M059J (cell line): ENCODE measurements at regions not wholly inside any gene's neighbourhood (a gene's known extent, or its start where the extent isn't known, plus 50 kb on each side); places are given as distances from the start of the nearest gene placed in this dataset.

Experiments used
- DNase-seq: peaks from one replicate; pipeline ENCODE4 v3.0.0-alpha.2; 2012; ENCODE audit warnings: low read depth

GRCh38 chr14:73800970-73801515, 50.6 kb upstream of the PTGR2 start:
- no peak for DNase-seq

- DNase-seq: no peak
Measured at GRCh38 chr14:73797543-73798265, 53.9 kb upstream of the PTGR2 start.

- DNase-seq: peak; percentile 27
Measured at GRCh38 chr14:73796893-73797542, 54.6 kb upstream of the PTGR2 start.

DNA sequence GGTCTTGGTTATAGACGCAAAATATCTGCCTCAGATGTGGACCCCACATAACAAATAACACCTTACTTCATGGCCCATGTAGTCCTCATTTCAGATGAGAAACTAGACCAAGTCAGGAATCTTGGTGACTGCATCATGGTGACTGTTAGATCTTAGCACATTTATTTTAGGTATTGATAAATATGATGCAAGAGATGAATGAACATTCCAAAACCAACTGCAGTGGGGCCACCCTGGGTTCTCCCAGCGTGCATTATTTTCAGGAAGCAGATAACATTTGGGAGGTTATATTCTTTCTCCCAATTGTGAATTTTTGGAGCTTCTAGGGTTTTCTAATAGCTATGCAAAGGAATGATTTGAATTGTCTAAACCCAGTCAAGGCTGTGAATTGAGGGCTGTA, 55.2 kb upstream of the PTGR2 start:
- no peak for DNase-seq

DNA sequence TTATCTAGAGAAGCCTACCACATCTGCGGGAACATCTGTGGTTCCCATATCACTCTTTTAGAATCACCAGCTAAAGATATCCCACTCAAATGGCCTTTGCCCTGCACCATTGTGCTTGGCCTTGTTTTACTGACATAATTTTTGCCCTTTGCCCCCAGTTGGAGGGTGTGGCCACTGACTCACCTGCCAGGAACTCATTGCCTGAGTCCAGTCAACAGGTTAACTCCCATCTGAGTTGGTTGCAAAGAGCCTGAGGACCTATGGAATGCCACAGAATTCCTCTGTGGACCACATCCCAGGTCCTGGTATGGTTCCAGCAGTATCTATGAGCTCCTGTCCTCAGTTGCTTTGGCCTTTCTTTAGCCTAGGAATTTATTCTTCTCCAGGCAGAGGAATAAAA, 55.7 kb upstream of the PTGR2 start:
- peak; percentile 96 for DNase-seq

DNA sequence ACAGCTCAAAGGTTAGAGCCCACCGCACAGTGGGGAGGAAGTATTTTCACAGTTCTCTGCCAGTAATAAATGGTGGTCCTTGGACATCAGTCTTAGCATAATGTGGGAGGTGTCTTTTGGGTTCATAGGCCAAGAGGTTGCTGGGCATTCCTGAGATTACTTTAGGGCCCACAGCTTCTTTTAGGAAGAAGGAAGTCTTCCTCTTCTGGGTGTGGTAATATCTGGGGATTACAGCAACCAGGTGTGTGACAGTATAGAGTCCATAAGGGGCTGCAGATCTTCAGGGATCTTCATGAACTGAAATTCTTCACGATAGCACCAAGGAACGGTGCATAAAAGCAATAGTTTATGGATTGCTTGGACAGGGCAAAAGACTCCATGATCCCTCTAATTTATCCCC, 56.2 kb upstream of the PTGR2 start:
- no peak for DNase-seq

GRCh38 chr14:73794146-73794545, 57.5 kb upstream of the PTGR2 start:
- no peak for DNase-seq

DNA sequence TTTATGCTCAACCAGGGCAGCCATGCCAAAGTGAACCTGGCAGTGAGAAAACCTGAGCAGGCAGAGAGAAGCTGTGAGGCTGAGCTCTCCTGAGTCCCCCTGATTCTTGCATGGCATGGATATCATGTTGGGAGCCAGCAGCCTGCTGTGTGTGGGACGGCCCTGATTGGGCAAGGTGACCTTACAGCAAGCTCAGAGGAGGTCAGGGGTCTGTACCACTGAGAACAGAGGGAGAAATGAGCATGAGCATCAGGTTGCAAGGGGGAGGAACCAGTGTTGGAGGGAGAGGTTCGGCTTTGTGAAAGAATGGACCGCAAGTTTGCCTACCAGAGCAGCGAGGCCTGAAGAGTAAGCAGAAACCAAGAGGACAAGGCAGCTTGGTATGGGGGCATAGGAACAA, 59.1 kb upstream of the PTGR2 start:
- no peak for DNase-seq

GRCh38 chr14:73789989-73790581, 61.5 kb upstream of the PTGR2 start:
- peak; percentile 96 for DNase-seq

GRCh38 chr14:73788701-73789551, 62.7 kb upstream of the PTGR2 start:
- peak; percentile 25 for DNase-seq

- no peak for DNase-seq
Measured at GRCh38 chr14:73788317-73788598, 63.4 kb upstream of the PTGR2 start.

DNA sequence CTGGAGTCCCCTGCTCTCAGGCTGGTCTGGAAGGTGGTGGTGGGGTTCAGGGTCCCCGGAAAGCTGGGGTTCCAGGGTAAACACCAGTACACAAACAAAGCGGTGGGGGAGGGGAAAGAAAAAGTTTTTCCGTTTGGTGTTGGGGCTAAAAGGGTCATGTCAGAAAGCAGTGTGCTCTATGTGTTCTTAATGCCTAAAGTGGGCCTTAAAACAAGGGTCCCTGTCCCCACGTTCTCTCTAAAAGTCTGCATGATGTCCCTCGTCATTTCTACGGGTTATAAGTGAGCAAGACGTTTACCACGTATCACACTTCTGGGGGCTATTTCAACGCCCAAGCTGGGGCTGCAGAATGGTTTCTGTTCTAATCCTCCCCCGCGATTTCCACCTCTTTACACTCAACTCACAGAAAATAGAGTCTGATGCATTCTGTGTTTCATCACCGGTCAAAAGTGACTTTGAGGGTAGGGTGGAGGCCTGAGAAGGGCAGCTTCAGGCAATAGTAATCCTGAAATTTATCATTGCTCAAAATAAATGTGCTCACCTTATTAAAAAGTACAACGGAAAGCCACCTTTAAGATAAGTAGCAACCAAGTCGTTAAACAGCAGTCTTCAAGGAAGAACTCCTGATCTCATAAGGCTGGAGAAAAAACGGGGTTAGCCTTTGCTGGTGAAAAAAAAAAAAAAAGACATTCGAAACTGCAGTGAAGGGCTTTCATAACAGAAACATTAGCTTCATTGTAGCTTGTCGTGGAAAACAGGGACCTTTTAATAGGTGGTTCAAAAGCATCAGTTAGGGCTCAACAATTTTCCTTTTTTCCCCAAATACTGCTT, 63.9 kb upstream of the PTGR2 start:
- DNase-seq: peak; percentile 32

DNA sequence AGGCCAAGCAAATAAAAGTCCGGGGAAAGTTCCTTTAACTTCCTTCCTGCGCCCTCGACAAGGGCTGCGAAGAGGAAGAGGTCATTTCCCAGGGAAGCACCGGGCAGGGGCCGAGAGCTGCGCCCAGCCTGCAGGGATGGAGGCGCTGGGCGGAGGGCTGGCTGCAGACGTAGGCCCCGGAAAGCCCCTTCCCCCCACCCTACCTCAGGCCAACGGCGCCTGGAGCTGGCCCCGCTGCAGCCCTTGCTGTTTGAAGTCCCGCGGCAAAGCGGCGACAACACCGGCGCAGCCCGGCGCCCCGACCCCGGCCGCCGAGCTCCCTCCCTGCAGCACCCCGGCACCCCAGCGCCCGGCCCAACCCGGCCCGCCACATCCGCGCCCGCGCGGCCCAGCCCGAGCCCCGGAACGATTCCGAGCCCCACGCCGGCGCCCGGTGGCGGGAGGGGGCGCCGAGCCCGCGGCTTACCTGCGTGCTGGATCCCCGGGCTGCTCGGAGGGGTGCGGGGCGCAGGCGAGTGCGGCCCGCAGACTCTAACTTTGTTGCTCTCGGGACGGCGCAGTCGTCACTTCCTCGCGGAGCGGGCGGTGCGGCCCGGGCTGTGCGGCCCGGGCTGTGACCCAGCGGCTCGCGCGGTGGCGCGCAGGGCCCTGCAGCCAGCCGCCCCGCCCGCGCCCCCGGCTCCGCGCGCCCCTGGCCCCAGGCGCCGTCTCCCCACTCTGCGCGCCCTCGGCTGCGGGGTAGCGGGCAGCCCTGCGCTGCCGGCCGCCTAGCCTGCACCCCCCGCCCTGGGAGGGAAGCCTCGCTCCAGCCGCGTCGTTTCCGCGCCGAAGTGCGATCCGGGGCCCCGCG, 64.8 kb upstream of the PTGR2 start:
- DNase-seq: peak; percentile 56

DNA sequence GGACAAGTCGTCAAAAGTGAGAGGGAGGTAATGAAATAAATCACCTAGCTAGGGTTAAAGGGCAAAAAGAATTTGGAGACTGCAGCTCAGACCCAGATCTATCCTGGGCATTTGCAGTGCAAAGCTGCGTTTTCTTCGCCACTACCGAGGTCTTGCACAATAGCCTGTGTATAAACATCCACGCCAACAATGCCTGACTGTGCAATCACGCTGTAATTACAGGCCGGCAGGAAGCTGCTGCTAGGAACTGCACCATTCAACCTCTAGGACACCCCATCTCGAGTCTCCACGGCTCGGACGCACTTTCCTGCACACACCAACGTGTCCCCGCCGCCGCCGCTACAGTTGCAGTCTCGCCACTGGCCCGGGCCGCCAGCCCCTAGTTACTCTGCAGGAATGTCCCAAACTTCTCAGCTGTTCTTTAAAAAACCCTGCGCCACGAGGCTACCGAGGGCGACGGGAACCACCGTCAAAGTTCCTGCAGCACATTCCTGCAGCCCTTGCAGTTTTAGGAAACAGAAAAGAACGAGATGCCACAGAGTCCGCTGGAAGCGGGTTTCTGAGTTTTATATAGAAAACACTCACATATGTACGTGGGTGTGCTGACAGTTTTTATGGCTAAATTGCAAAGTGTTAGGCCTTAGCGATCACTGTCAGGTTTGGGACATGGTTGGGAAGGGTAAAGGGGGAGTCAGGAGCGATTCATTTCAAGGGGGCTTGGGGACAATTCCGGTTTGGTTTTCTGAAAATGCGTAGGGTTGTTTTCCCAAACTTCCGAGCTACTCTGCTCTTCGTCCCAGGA, 65.6 kb upstream of the PTGR2 start:
- peak; percentile 89 for DNase-seq

DNA sequence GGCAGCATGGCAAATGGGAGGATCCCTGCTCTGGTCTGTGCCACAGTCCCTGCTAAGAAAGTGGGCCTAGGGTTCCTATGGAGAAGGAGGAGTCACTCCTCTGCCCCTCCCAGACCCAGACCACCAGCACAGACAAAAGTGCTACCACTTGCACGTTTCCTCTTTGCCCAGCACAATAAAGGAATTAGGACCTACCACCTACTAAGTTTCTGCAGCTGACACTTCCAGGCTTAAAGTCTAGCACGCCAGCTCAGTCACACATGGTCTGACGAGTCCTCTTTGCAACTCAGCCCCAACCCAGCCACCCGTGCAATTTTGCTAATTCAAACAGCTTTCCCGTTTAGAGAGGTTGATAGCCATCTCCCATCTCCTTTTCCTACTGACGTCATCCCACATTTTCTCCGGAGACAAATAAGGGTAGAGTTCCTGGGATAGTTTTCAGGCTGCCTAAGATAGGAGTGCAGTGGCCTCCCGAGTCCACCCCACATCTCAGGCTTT, 66.2 kb upstream of the PTGR2 start:
- DNase-seq: peak; percentile 95

GRCh38 chr14:73784988-73785313, 66.7 kb upstream of the PTGR2 start:
- no peak for DNase-seq

DNA sequence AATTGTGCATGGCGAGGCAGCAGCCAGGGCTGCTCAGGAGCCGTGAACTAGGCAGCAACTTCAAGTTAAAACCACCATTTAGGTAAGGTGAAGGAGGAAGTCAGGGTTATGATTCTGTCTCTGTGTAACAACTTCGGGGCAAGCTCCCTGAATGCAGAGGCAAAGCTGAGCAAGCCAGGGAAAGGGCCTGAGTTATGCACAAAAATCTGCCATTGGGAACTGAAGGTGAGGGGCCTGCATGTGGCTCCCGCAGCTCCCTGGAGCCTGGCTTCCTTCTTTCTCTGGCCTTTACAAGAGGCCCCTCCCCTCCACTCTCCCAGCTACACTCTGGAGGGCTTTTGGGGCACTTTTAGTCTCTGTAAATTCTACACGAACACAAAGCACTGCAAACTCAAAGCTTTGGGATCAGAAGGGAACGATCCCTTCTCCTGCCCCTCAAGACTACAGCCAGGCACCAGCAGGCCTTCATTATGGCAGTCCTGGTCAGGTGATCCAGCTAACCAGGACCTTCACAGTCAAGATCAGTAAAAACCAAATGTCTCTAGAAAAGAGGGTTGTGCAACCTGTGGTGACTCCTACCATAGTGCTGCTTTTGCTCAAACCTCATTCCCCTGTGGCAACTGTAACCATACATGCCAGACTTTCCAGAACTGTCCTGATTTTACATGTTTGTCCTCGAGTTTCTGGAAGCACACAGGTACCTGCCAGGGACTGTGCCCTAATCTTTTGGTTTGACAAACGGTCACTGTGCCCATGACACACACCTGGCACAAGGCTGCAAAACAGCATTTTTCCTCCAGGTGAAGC, 67.2 kb upstream of the PTGR2 start:
- peak; percentile 57 for DNase-seq

DNA sequence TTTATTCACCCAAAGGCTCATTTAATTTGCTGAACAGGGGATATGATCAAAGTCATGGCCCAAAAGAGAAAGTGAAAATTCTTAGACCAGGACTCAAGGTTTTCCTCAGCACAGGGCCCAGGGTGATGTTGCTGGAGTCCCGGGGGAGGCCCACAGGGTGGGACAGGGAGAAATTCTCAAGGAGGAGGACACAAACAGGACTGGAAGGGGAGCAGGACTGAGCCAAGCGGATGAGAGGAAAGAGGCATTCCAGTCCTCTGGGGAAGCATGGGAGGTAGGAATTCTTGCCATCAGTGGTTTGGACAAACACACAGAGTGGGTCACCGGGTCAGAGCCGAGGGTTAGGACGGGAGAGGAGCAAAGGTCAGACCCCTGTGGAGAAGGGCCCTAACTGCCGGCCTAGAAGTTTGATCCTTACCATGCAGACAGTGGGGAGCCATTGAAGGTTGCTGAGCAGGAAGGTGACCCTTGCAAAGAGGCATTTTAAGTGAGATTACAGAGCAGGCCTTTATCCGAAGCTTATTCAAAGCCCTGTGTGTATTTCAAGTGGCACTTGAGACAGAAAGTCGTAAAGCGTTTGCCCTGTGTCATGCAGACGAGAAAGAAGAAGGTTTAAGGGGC, 68.4 kb upstream of the PTGR2 start:
- no peak for DNase-seq
